M059J (cell line): ENCODE measurements at regions not wholly inside any gene's neighbourhood (a gene's known extent, or its start where the extent isn't known, plus 50 kb on each side); places are given as distances from the start of the nearest gene placed in this dataset.

Source experiments
- DNase-seq: peaks from one replicate; pipeline ENCODE4 v3.0.0-alpha.2; 2012; ENCODE audit warnings: low read depth

- no peak for DNase-seq
These were observed 187.4 kb downstream of the MN1 start for GRCh38 chr22:27614006-27614649.

GRCh38 chr22:27614650-27615007, 186.9 kb downstream of the MN1 start:
- DNase-seq, result no peak

- DNase-seq, result no peak
These were observed 186.1 kb downstream of the MN1 start for GRCh38 chr22:27615408-27615807.

- DNase-seq, result no peak
These were observed 185.5 kb downstream of the MN1 start for GRCh38 chr22:27616033-27616432.

- no peak for DNase-seq
These were observed 184.2 kb downstream of the MN1 start for GRCh38 chr22:27617214-27617881.

- DNase-seq, result peak; percentile 64
These were observed 181.0 kb downstream of the MN1 start for GRCh38 chr22:27620367-27621154.

- DNase-seq, result no peak
These were observed 180.0 kb downstream of the MN1 start for GRCh38 chr22:27621486-27622070.

GRCh38 chr22:27624042-27624441, 177.5 kb downstream of the MN1 start:
- DNase-seq, result no peak

GRCh38 chr22:27624705-27625104, 176.9 kb downstream of the MN1 start:
- DNase-seq, result peak; percentile 8

GRCh38 chr22:27625769-27626674, 175.5 kb downstream of the MN1 start:
- peak; percentile 34 for DNase-seq

- no peak for DNase-seq
These were observed 174.7 kb downstream of the MN1 start for GRCh38 chr22:27626675-27627443.

GRCh38 chr22:27627444-27627833, 174.1 kb downstream of the MN1 start:
- DNase-seq, result no peak

GRCh38 chr22:27627901-27628300, 173.7 kb downstream of the MN1 start:
- DNase-seq, result no peak

- DNase-seq, result no peak
These were observed 173.2 kb downstream of the MN1 start for GRCh38 chr22:27628341-27628740.

GRCh38 chr22:27628891-27629631, 172.5 kb downstream of the MN1 start:
- no peak for DNase-seq

- no peak for DNase-seq
These were observed 171.5 kb downstream of the MN1 start for GRCh38 chr22:27629908-27630673.

GRCh38 chr22:27630754-27631153, 170.8 kb downstream of the MN1 start:
- no peak for DNase-seq

- no peak for DNase-seq
These were observed 169.9 kb downstream of the MN1 start for GRCh38 chr22:27631641-27632040.
